Central memory CD8-positive, alpha-beta T cell (primary cell): ENCODE measurements at regions not wholly inside any gene's neighbourhood (a gene's known extent, or its start where the extent isn't known, plus 50 kb on each side); places are given as distances from the start of the nearest gene placed in this dataset.
"Not testable (repeated sequence)": the region's sequence is repeated elsewhere in the genome, so short reads cannot be mapped to it uniquely, and the experiment has no call there.

Source experiments
- ATAC-seq: fragments of 150-1000 bp; cut with Tn5 transposase; replicated peaks from 2 replicates; pipeline ENCODE4 v1.10.0; 2022; ENCODE audit warnings: mild to moderate bottlenecking, moderate FRiP score, moderate number of reproducible peaks; ENCODE audit not compliant: poor library complexity, severe bottlenecking; ENCODE audit errors: extremely low read depth
- DNase-seq, 2 donors: peaks; one replicate each; pipeline ENCODE4 v3.0.0; 2021; ENCODE audit warnings: low spot score in 2 of 2
- H3K27ac Mint-ChIP-seq: one replicate; pipeline ENCODE4 v1.8.0; 2022; ENCODE audit warnings: low read depth, mild to moderate bottlenecking, moderate library complexity, mixed read lengths
- H3K27me3 Mint-ChIP-seq: one replicate; pipeline ENCODE4 v1.8.0; 2022; ENCODE audit warnings: mixed read lengths
- H3K36me3 Mint-ChIP-seq: one replicate; pipeline ENCODE4 v1.8.0; 2022; ENCODE audit warnings: mild to moderate bottlenecking, moderate library complexity, mixed read lengths; ENCODE audit not compliant: insufficient read depth
- H3K4me1 Mint-ChIP-seq: one replicate; pipeline ENCODE4 v1.8.0; 2022; ENCODE audit warnings: mixed read lengths
- H3K4me3 Mint-ChIP-seq: one replicate; pipeline ENCODE4 v1.8.0; 2022; ENCODE audit warnings: mild to moderate bottlenecking, moderate library complexity, mixed read lengths
- H3K9me3 Mint-ChIP-seq: one replicate; pipeline ENCODE4 v1.8.0; 2022; ENCODE audit warnings: mixed read lengths

GRCh38 chr12:9447791-9448614 is 159.7 kb downstream of the KLRB1 start:
- not testable (repeated sequence) for H3K27me3 Mint-ChIP-seq, H3K9me3 Mint-ChIP-seq
- DNase-seq = peak; percentile 77 to 82
- Mint-ChIP-seq H3K27ac (peak overlapping the region; percentile 98), H3K36me3 (peaks cover 11% of the 10 kb centered on the region), H3K4me3 (peak overlapping the region; percentile 100), H3K4me1 (peaks cover 26% of the 10 kb centered on the region)
- peak; percentile 83 for ATAC-seq

- Mint-ChIP-seq H3K36me3 (peaks cover 13% of the 10 kb centered on the region), H3K4me1 (peaks cover 26% of the 10 kb centered on the region), H3K4me3 (peak overlapping the region; percentile 100), H3K27ac (peak overlapping the region; percentile 98)
- ATAC-seq = peak; percentile 30
- DNase-seq, H3K9me3 Mint-ChIP-seq, H3K27me3 Mint-ChIP-seq: not testable (repeated sequence)
Observed at GRCh38 chr12:9446883-9447761, 160.6 kb downstream of the KLRB1 start.

- not testable (repeated sequence) for H3K4me1 Mint-ChIP-seq, H3K4me3 Mint-ChIP-seq, DNase-seq, H3K27me3 Mint-ChIP-seq, H3K36me3 Mint-ChIP-seq, H3K27ac Mint-ChIP-seq, H3K9me3 Mint-ChIP-seq, ATAC-seq
Observed at GRCh38 chr12:9440428-9440827, 167.3 kb downstream of the KLRB1 start.

DNA sequence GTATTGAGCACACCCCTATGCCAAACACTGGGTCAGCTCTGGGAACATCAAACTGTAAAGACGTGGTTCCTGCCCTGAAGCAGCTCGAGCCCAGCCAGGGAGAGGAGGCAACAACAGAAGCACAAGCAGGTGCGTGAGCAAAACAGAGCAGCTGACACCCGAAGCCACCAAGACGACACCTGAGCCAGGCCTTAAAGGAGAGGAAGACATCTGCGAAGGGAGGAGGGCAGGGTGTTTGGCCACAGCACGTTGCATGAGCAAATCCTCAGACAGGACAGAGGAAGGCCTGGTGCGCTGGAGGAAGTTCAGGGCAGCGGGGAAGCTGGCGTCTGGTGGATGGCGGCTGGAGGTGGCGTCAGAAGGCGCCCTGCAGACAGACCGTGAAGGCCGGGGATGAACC is 172.0 kb downstream of the KLRB1 start:
- not testable (repeated sequence) for H3K4me3 Mint-ChIP-seq, H3K9me3 Mint-ChIP-seq, DNase-seq, H3K27ac Mint-ChIP-seq, H3K4me1 Mint-ChIP-seq, H3K36me3 Mint-ChIP-seq, H3K27me3 Mint-ChIP-seq
- ATAC-seq = peak; percentile 83

GRCh38 chr12:9430385-9430784 is 177.3 kb downstream of the KLRB1 start:
- H3K36me3 Mint-ChIP-seq, H3K4me1 Mint-ChIP-seq, H3K27ac Mint-ChIP-seq, H3K4me3 Mint-ChIP-seq, ATAC-seq, DNase-seq, H3K9me3 Mint-ChIP-seq, H3K27me3 Mint-ChIP-seq: not testable (repeated sequence)

GRCh38 chr12:9428856-9429255 is 178.9 kb downstream of the KLRB1 start:
- ATAC-seq, H3K27me3 Mint-ChIP-seq, H3K9me3 Mint-ChIP-seq, DNase-seq, H3K4me1 Mint-ChIP-seq, H3K36me3 Mint-ChIP-seq, H3K27ac Mint-ChIP-seq, H3K4me3 Mint-ChIP-seq: not testable (repeated sequence)

DNA sequence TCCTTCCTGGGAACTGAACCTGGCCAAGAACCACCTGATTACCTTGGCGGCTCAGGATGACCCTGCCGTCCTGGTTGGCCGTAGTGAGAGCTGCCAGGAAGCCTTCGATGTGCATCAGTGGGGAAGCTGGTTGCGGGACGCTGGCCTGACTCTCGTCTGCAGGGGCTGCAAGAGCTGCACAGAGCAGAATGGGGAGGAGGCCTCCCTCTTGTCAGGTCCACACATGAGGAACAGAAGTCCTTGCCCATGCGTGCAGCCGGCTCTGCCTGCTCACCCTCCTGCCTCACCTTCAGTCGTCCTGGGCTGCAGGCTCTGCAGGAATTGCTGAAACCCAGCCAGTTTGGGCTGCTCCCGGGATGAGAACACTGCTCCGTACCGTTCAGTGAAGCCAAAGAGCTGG is 182.3 kb downstream of the KLRB1 start:
- DNase-seq, H3K27ac Mint-ChIP-seq, ATAC-seq, H3K27me3 Mint-ChIP-seq, H3K4me1 Mint-ChIP-seq, H3K36me3 Mint-ChIP-seq, H3K4me3 Mint-ChIP-seq, H3K9me3 Mint-ChIP-seq: not testable (repeated sequence)

- H3K4me1 Mint-ChIP-seq, DNase-seq, H3K9me3 Mint-ChIP-seq, H3K36me3 Mint-ChIP-seq, H3K4me3 Mint-ChIP-seq, H3K27me3 Mint-ChIP-seq, H3K27ac Mint-ChIP-seq, ATAC-seq: not testable (repeated sequence)
Observed at GRCh38 chr12:9424175-9424740, 183.5 kb downstream of the KLRB1 start.

DNA sequence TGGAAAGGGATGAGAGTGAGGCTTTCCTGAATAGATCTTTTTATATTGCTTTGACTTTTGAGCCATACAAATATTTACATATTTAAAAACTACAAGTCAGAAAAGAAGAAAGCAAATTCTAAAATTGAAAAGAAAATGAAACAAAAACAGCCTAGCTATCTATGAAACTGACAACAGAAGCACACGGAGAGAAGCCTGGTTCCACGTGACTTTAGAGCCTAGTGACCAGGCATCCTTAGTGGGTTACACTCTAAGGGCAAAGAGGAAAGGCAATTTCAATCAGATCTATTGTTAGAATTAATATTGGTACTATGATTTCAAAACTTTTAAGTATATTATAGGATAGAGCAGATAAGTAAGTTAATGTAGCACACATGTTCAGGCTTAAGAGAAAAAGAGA is 185.0 kb downstream of the KLRB1 start:
- H3K4me1 Mint-ChIP-seq, DNase-seq, H3K36me3 Mint-ChIP-seq, H3K27ac Mint-ChIP-seq, H3K4me3 Mint-ChIP-seq, H3K9me3 Mint-ChIP-seq, ATAC-seq, H3K27me3 Mint-ChIP-seq: not testable (repeated sequence)

GRCh38 chr12:9421520-9422086 is 186.1 kb downstream of the KLRB1 start:
- H3K9me3 Mint-ChIP-seq, ATAC-seq, H3K27me3 Mint-ChIP-seq, H3K27ac Mint-ChIP-seq, H3K4me3 Mint-ChIP-seq, H3K4me1 Mint-ChIP-seq, DNase-seq, H3K36me3 Mint-ChIP-seq: not testable (repeated sequence)

GRCh38 chr12:9420817-9421519 is 186.7 kb downstream of the KLRB1 start:
- H3K9me3 Mint-ChIP-seq, H3K27me3 Mint-ChIP-seq, H3K4me3 Mint-ChIP-seq, ATAC-seq, DNase-seq, H3K36me3 Mint-ChIP-seq, H3K27ac Mint-ChIP-seq, H3K4me1 Mint-ChIP-seq: not testable (repeated sequence)

DNA sequence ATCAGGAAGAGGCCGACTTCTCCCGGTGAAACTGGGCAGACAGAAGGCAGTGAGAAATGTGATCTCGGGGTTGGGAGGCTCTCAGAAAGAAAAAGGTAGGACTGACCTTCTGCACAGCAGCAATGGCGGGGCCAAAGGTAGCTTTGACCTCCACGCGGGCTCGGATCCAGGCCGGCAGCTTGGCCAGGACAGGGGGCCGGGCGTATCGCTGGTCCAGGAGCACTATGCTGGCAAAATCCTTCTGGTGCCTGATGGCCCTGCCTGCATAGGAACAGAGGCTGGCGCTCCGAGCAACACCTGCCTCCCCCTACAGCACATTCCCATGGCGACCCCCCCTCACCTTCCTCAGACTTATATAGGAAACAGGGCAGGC is 189.1 kb downstream of the KLRB1 start:
- not testable (repeated sequence) for DNase-seq, H3K4me3 Mint-ChIP-seq, H3K27ac Mint-ChIP-seq, H3K4me1 Mint-ChIP-seq, H3K27me3 Mint-ChIP-seq, ATAC-seq, H3K9me3 Mint-ChIP-seq, H3K36me3 Mint-ChIP-seq
